ENCODE measurements at regions not wholly inside any gene's neighbourhood (a gene's known extent, or its start where the extent isn't known, plus 50 kb on each side); places are given as distances from the start of the nearest gene placed in this dataset.
"Not testable (repeated sequence)": the region's sequence is repeated elsewhere in the genome, so short reads cannot be mapped to it uniquely, and the experiment has no call there.

- 93 to 95% methylated on average over 17 of the region's 17 CpGs for WGBS, 2 donors
- DNase-seq (ENCODE audit: low spot score in 2 of 2); intact Hi-C loops (cut with DNase I; ENCODE audit: low total_unique reads); H3K4me3 ChIP-seq (ENCODE audit: low read depth, poor library complexity, severe bottlenecking): not testable (repeated sequence)
Measured at GRCh38 chr2:76697439-76697838, 824.7 kb downstream of the LRRTM4 start.

- no peak for DNase-seq (ENCODE audit: low spot score in 2 of 2)
- intact Hi-C loops (cut with DNase I; ENCODE audit: low total_unique reads), result no loop called here
- no peak overlapping the region for H3K4me3 ChIP-seq (ENCODE audit: low read depth, poor library complexity, severe bottlenecking)
- TF ChIP-seq, protein P1, sequence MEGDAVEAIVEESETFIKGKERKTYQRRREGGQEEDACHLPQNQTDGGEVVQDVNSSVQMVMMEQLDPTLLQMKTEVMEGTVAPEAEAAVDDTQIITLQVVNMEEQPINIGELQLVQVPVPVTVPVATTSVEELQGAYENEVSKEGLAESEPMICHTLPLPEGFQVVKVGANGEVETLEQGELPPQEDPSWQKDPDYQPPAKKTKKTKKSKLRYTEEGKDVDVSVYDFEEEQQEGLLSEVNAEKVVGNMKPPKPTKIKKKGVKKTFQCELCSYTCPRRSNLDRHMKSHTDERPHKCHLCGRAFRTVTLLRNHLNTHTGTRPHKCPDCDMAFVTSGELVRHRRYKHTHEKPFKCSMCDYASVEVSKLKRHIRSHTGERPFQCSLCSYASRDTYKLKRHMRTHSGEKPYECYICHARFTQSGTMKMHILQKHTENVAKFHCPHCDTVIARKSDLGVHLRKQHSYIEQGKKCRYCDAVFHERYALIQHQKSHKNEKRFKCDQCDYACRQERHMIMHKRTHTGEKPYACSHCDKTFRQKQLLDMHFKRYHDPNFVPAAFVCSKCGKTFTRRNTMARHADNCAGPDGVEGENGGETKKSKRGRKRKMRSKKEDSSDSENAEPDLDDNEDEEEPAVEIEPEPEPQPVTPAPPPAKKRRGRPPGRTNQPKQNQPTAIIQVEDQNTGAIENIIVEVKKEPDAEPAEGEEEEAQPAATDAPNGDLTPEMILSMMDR (IDR thresholded peaks at IDR 0.05), result no peak
- TF ChIP-seq POLR2A (IDR thresholded peaks at IDR 0.05), result no peak
- WGBS, 2 donors, result 72 to 74% methylated on average over 4 of the region's 4 CpGs
Measured at GRCh38 chr2:76692908-76693307, 829.3 kb downstream of the LRRTM4 start.

DNA sequence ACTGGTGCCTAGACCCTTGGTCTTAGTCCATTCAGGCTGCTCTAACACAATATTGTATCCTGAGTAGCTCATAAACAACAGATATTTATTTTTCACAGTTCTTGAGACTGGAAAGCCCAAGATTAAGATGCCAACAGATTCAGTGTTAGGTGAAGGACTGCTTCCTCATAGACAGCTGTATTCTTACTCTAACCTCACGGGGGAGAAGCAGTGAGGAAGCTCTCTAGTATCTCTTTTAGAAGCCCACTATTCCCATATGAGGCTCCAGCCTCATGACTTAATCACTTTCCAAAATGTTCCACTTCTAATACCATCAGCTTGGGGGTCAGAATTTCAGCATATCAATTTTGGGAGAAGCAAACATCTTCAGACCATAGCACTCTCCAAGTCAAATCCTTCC lies 833.4 kb downstream of the LRRTM4 start:
- DNase-seq (ENCODE audit: low spot score in 2 of 2), result no peak
- 57 to 75% methylated on average over 1 of the region's 1 CpG for WGBS, 2 donors
- intact Hi-C loops (cut with DNase I; ENCODE audit: low total_unique reads), result no loop called here
- TF ChIP-seq POLR2A (IDR thresholded peaks at IDR 0.05), result no peak
- TF ChIP-seq, protein P1 (IDR thresholded peaks at IDR 0.05), result no peak
- H3K4me3 ChIP-seq (ENCODE audit: low read depth, poor library complexity, severe bottlenecking), result no peak overlapping the region

DNA sequence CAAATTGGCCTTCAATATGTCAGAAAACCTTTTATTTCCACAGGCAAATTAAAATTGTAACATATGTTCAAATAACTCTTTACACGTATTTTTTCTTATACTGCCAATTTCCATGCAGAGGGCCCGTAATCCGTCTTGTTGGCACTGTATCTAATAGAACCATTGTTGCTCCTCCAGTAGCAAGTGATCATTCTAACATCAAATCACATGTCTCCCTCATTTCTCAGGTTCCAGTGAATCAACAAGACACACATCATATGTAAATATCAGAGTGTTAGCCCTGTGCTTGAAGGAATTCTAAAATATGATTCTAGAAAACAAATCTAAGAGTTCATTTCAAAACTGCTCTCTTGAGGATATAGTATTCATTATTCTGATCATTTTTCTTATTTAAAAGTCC lies 834.3 kb downstream of the LRRTM4 start:
- DNase-seq (ENCODE audit: low spot score in 2 of 2), result no peak
- H3K4me3 ChIP-seq (ENCODE audit: low read depth, poor library complexity, severe bottlenecking), result no peak overlapping the region
- TF ChIP-seq POLR2A (IDR thresholded peaks at IDR 0.05), result no peak
- TF ChIP-seq, protein P1 (IDR thresholded peaks at IDR 0.05), result no peak
- 75 to 79% methylated on average over 3 of the region's 3 CpGs for WGBS, 2 donors
- intact Hi-C loops (cut with DNase I; ENCODE audit: low total_unique reads), result no loop called here

GRCh38 chr2:76684756-76685155 lies 837.4 kb downstream of the LRRTM4 start:
- intact Hi-C loops (cut with DNase I; ENCODE audit: low total_unique reads), result no loop called here
- 30 to 36% methylated on average over 6 of the region's 6 CpGs for WGBS, 2 donors
- H3K4me3 ChIP-seq (ENCODE audit: low read depth, poor library complexity, severe bottlenecking), result no peak overlapping the region
- DNase-seq (ENCODE audit: low spot score in 2 of 2), result no peak
- no peak for TF ChIP-seq POLR2A (IDR thresholded peaks at IDR 0.05)
- TF ChIP-seq, protein P1 (IDR thresholded peaks at IDR 0.05), result no peak

DNA sequence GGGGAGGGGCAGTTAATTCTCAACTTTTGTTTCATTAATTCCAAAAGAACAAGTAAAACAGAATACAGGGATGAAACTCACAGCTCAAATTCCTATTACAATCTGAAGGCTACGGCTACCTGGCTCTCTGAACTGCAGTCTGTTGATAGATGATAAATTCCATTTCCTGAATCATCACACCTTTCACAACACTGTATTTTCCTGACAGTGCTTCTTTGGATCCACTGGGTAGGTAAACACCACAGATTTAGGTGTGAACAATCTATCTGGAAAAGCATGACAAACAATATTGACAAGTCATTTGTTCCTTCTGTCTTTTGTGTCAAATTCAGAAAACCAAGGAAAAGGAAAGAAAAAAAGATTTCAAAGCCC lies 843.2 kb downstream of the LRRTM4 start:
- TF ChIP-seq, protein P1 (IDR thresholded peaks at IDR 0.05), result no peak
- TF ChIP-seq POLR2A (IDR thresholded peaks at IDR 0.05), result no peak
- intact Hi-C loops (cut with DNase I; ENCODE audit: low total_unique reads), result no loop called here
- WGBS, 2 donors, result 53 to 68% methylated on average over 1 of the region's 1 CpG
- no peak for DNase-seq (ENCODE audit: low spot score in 2 of 2)
- no peak overlapping the region for H3K4me3 ChIP-seq (ENCODE audit: low read depth, poor library complexity, severe bottlenecking)
